ENCODE measurements at regions not wholly inside any gene's neighbourhood (a gene's known extent, or its start where the extent isn't known, plus 50 kb on each side); places are given as distances from the start of the nearest gene placed in this dataset.

GRCh38 chr2:165033402-165033801 lies 78.1 kb upstream of the SLC38A11 start:
- H2AFZ ChIP-seq (ENCODE audit: low read length, unreplicated experiment), result no peak overlapping the region
- no peaks in the 10 kb centered on the region; the same call in 1 of the 2 replicates for H3K27me3 ChIP-seq (ENCODE audit: insufficient read depth, low read length)
- no peaks in the 10 kb centered on the region for H3K4me1 ChIP-seq (ENCODE audit: control insufficient read depth, insufficient read depth, low read length, unreplicated experiment)
- no peak overlapping the region for H3K4me3 ChIP-seq (ENCODE audit: low read depth, low read length)
- no peak overlapping the region for H3K27ac ChIP-seq (ENCODE audit: low read depth, low read length)
- H3K79me2 ChIP-seq (ENCODE audit: control insufficient read depth, insufficient read depth, low read length, unreplicated experiment), result no peaks in the 10 kb centered on the region
- H3K36me3 ChIP-seq (ENCODE audit: insufficient read depth, low read length), result no peaks in the 10 kb centered on the region

- Histone ChIP-seq H3K4me1 (ENCODE audit: control insufficient read depth, insufficient read depth, low read length, unreplicated experiment) (no peaks in the 10 kb centered on the region), H2AFZ (ENCODE audit: low read length, unreplicated experiment) (no peak overlapping the region), H3K27ac (ENCODE audit: low read depth, low read length) (no peak overlapping the region), H3K27me3 (ENCODE audit: insufficient read depth, low read length) (no peaks in the 10 kb centered on the region; the same call in 1 of the 2 replicates), H3K4me3 (ENCODE audit: low read depth, low read length) (no peak overlapping the region), H3K79me2 (ENCODE audit: control insufficient read depth, insufficient read depth, low read length, unreplicated experiment) (no peaks in the 10 kb centered on the region), H3K36me3 (ENCODE audit: insufficient read depth, low read length) (no peaks in the 10 kb centered on the region)
These were observed 77.2 kb upstream of the SLC38A11 start for GRCh38 chr2:165032559-165032958.

- Histone ChIP-seq H3K4me3 (ENCODE audit: low read depth, low read length) (no peak overlapping the region), H3K27ac (ENCODE audit: low read depth, low read length) (no peak overlapping the region), H3K27me3 (ENCODE audit: insufficient read depth, low read length) (no peaks in the 10 kb centered on the region; the same call in 1 of the 2 replicates)
These were observed 68.9 kb upstream of the SLC38A11 start for GRCh38 chr2:165024199-165024598.

GRCh38 chr2:165022781-165023180 lies 67.5 kb upstream of the SLC38A11 start:
- H3K27ac ChIP-seq (ENCODE audit: low read depth, low read length), result no peak overlapping the region
- H3K4me3 ChIP-seq (ENCODE audit: low read depth, low read length), result no peak overlapping the region
- H3K79me2 ChIP-seq (ENCODE audit: control insufficient read depth, insufficient read depth, low read length, unreplicated experiment), result no peaks in the 10 kb centered on the region
- H3K27me3 ChIP-seq (ENCODE audit: insufficient read depth, low read length), result no peaks in the 10 kb centered on the region
- no peaks in the 10 kb centered on the region for H3K36me3 ChIP-seq (ENCODE audit: insufficient read depth, low read length)
- no peaks in the 10 kb centered on the region for H3K4me1 ChIP-seq (ENCODE audit: control insufficient read depth, insufficient read depth, low read length, unreplicated experiment)
- H2AFZ ChIP-seq (ENCODE audit: low read length, unreplicated experiment), result no peak overlapping the region

More at GRCh38 chr2:165024199-165024598, 68.9 kb upstream of the SLC38A11 start:
- H3K36me3 ChIP-seq (ENCODE audit: insufficient read depth, low read length), result no peaks in the 10 kb centered on the region
- no peaks in the 10 kb centered on the region for H3K79me2 ChIP-seq (ENCODE audit: control insufficient read depth, insufficient read depth, low read length, unreplicated experiment)
- H3K4me1 ChIP-seq (ENCODE audit: control insufficient read depth, insufficient read depth, low read length, unreplicated experiment), result no peaks in the 10 kb centered on the region
- no peak overlapping the region for H2AFZ ChIP-seq (ENCODE audit: low read length, unreplicated experiment)

GRCh38 chr2:165017966-165018596 lies 62.8 kb upstream of the SLC38A11 start:
- H3K79me2 ChIP-seq (ENCODE audit: control insufficient read depth, insufficient read depth, low read length, unreplicated experiment), result no peaks in the 10 kb centered on the region
- H3K36me3 ChIP-seq (ENCODE audit: insufficient read depth, low read length), result no peaks in the 10 kb centered on the region
- peaks cover 8% of the 10 kb centered on the region for H3K4me1 ChIP-seq (ENCODE audit: control insufficient read depth, insufficient read depth, low read length, unreplicated experiment)
- H3K4me3 ChIP-seq (ENCODE audit: low read depth, low read length), result no peak overlapping the region
- H3K27ac ChIP-seq (ENCODE audit: low read depth, low read length), result no peak overlapping the region
- no peaks in the 10 kb centered on the region for H3K27me3 ChIP-seq (ENCODE audit: insufficient read depth, low read length)
- peak overlapping the region; percentile 10 for H2AFZ ChIP-seq (ENCODE audit: low read length, unreplicated experiment)

GRCh38 chr2:165016772-165017411 lies 61.6 kb upstream of the SLC38A11 start:
- Histone ChIP-seq H3K4me3 (ENCODE audit: low read depth, low read length) (no peak overlapping the region), H3K36me3 (ENCODE audit: insufficient read depth, low read length) (no peaks in the 10 kb centered on the region), H3K27me3 (ENCODE audit: insufficient read depth, low read length) (no peaks in the 10 kb centered on the region), H3K27ac (ENCODE audit: low read depth, low read length) (no peak overlapping the region), H3K79me2 (ENCODE audit: control insufficient read depth, insufficient read depth, low read length, unreplicated experiment) (no peaks in the 10 kb centered on the region), H2AFZ (ENCODE audit: low read length, unreplicated experiment) (peak overlapping the region; percentile 52), H3K4me1 (ENCODE audit: control insufficient read depth, insufficient read depth, low read length, unreplicated experiment) (peaks cover 8% of the 10 kb centered on the region)

GRCh38 chr2:165015052-165015642 lies 59.8 kb upstream of the SLC38A11 start:
- Histone ChIP-seq H3K27ac (ENCODE audit: low read depth, low read length) (no peak overlapping the region), H3K36me3 (ENCODE audit: insufficient read depth, low read length) (no peaks in the 10 kb centered on the region), H3K79me2 (ENCODE audit: control insufficient read depth, insufficient read depth, low read length, unreplicated experiment) (no peaks in the 10 kb centered on the region), H2AFZ (ENCODE audit: low read length, unreplicated experiment) (no peak overlapping the region), H3K27me3 (ENCODE audit: insufficient read depth, low read length) (no peaks in the 10 kb centered on the region), H3K4me3 (ENCODE audit: low read depth, low read length) (no peak overlapping the region), H3K4me1 (ENCODE audit: control insufficient read depth, insufficient read depth, low read length, unreplicated experiment) (peaks cover 8% of the 10 kb centered on the region)

GRCh38 chr2:165013944-165014619 lies 58.8 kb upstream of the SLC38A11 start:
- Histone ChIP-seq H3K27ac (ENCODE audit: low read depth, low read length) (no peak overlapping the region), H3K4me1 (ENCODE audit: control insufficient read depth, insufficient read depth, low read length, unreplicated experiment) (peaks cover 8% of the 10 kb centered on the region), H3K4me3 (ENCODE audit: low read depth, low read length) (no peak overlapping the region), H3K27me3 (ENCODE audit: insufficient read depth, low read length) (no peaks in the 10 kb centered on the region), H3K79me2 (ENCODE audit: control insufficient read depth, insufficient read depth, low read length, unreplicated experiment) (no peaks in the 10 kb centered on the region), H2AFZ (ENCODE audit: low read length, unreplicated experiment) (no peak overlapping the region), H3K36me3 (ENCODE audit: insufficient read depth, low read length) (no peaks in the 10 kb centered on the region)

- Histone ChIP-seq H3K27ac (ENCODE audit: low read depth, low read length) (no peak overlapping the region), H3K4me1 (ENCODE audit: control insufficient read depth, insufficient read depth, low read length, unreplicated experiment) (peaks cover 5% of the 10 kb centered on the region), H3K4me3 (ENCODE audit: low read depth, low read length) (no peak overlapping the region), H3K27me3 (ENCODE audit: insufficient read depth, low read length) (no peaks in the 10 kb centered on the region), H3K79me2 (ENCODE audit: control insufficient read depth, insufficient read depth, low read length, unreplicated experiment) (no peaks in the 10 kb centered on the region), H2AFZ (ENCODE audit: low read length, unreplicated experiment) (no peak overlapping the region), H3K36me3 (ENCODE audit: insufficient read depth, low read length) (no peaks in the 10 kb centered on the region)
These were observed 55.9 kb upstream of the SLC38A11 start for GRCh38 chr2:165011199-165011598.

- no peak overlapping the region for H3K27ac ChIP-seq (ENCODE audit: low read depth, low read length)
- H3K79me2 ChIP-seq (ENCODE audit: control insufficient read depth, insufficient read depth, low read length, unreplicated experiment), result no peaks in the 10 kb centered on the region
- H3K36me3 ChIP-seq (ENCODE audit: insufficient read depth, low read length), result no peaks in the 10 kb centered on the region
- no peak overlapping the region for H3K4me3 ChIP-seq (ENCODE audit: low read depth, low read length)
- no peak overlapping the region for H2AFZ ChIP-seq (ENCODE audit: low read length, unreplicated experiment)
- H3K27me3 ChIP-seq (ENCODE audit: insufficient read depth, low read length), result no peaks in the 10 kb centered on the region
- peaks cover 5% of the 10 kb centered on the region for H3K4me1 ChIP-seq (ENCODE audit: control insufficient read depth, insufficient read depth, low read length, unreplicated experiment)
These were observed 55.2 kb upstream of the SLC38A11 start for GRCh38 chr2:165010556-165010955.
